Effector CD4-positive, alpha-beta T cell (primary cell): ENCODE measurements at regions not wholly inside any gene's neighbourhood (a gene's known extent, or its start where the extent isn't known, plus 50 kb on each side); places are given as distances from the start of the nearest gene placed in this dataset.
"Not testable (repeated sequence)": the region's sequence is repeated elsewhere in the genome, so short reads cannot be mapped to it uniquely, and the experiment has no call there.

Experiments
- DNase-seq: peaks from one replicate; pipeline ENCODE4 v3.0.0-alpha.2; 2020

- DNase-seq, result no peak
Measured at GRCh38 chr6:792662-793061, 99.7 kb upstream of the EXOC2 start.

GRCh38 chr6:788058-788457, 95.1 kb upstream of the EXOC2 start:
- no peak for DNase-seq

GRCh38 chr6:786946-787763, 94.2 kb upstream of the EXOC2 start:
- DNase-seq, result no peak

- no peak for DNase-seq
Measured at GRCh38 chr6:783966-784735, 91.2 kb upstream of the EXOC2 start.

GRCh38 chr6:782141-782540, 89.2 kb upstream of the EXOC2 start:
- DNase-seq, result no peak

GRCh38 chr6:781350-781961, 88.5 kb upstream of the EXOC2 start:
- no peak for DNase-seq

GRCh38 chr6:780706-781105, 87.8 kb upstream of the EXOC2 start:
- DNase-seq, result no peak

GRCh38 chr6:776951-777350, 84.0 kb upstream of the EXOC2 start:
- DNase-seq, result no peak

GRCh38 chr6:776528-776931, 83.6 kb upstream of the EXOC2 start:
- no peak for DNase-seq

- no peak for DNase-seq
Measured at GRCh38 chr6:775863-776262, 82.9 kb upstream of the EXOC2 start.

GRCh38 chr6:771683-772082, 78.7 kb upstream of the EXOC2 start:
- not testable (repeated sequence) for DNase-seq

- DNase-seq, result no peak
Measured at GRCh38 chr6:767755-768512, 75.0 kb upstream of the EXOC2 start.

- no peak for DNase-seq
Measured at GRCh38 chr6:766625-767024, 73.7 kb upstream of the EXOC2 start.

- no peak for DNase-seq
Measured at GRCh38 chr6:761997-762396, 69.1 kb upstream of the EXOC2 start.

- DNase-seq, result no peak
Measured at GRCh38 chr6:760982-761955, 68.3 kb upstream of the EXOC2 start.

- DNase-seq, result no peak
Measured at GRCh38 chr6:759729-760128, 66.8 kb upstream of the EXOC2 start.

- DNase-seq, result no peak
Measured at GRCh38 chr6:756224-756623, 63.3 kb upstream of the EXOC2 start.

- no peak for DNase-seq
Measured at GRCh38 chr6:754202-754601, 61.3 kb upstream of the EXOC2 start.

- DNase-seq, result no peak
Measured at GRCh38 chr6:753486-753885, 60.5 kb upstream of the EXOC2 start.

- no peak for DNase-seq
Measured at GRCh38 chr6:752438-752837, 59.5 kb upstream of the EXOC2 start.

- DNase-seq, result no peak
Measured at GRCh38 chr6:751765-752164, 58.8 kb upstream of the EXOC2 start.

GRCh38 chr6:747921-748320, 55.0 kb upstream of the EXOC2 start:
- DNase-seq, result no peak
